ENCODE measurements at regions not wholly inside any gene's neighbourhood (a gene's known extent, or its start where the extent isn't known, plus 50 kb on each side); places are given as distances from the start of the nearest gene placed in this dataset.

GRCh38 chr3:54038391-54038790, 84.0 kb upstream of the CACNA2D3 start:
- no peak overlapping the region for H3K4me2 ChIP-seq (ENCODE audit: control insufficient read depth, extremely low read depth, insufficient read depth, low read depth, low read length)
- H3K9me3 ChIP-seq (ENCODE audit: control insufficient read depth, low read depth, low read length) = no peaks in the 10 kb centered on the region
- no peak for TF ChIP-seq EZH2 (IDR thresholded peaks at IDR 0.05; ENCODE audit: low read length)
- no peak for TF ChIP-seq CTCF (optimal IDR thresholded peaks at IDR 0.05 in 1 of 3, IDR thresholded peaks at IDR 0.05 in 1 of 3, conservative IDR thresholded peaks at IDR 0.05 in 1 of 3; ENCODE audit: extremely low read depth in 1 of 3, insufficient read depth in 2 of 3, low read length in 3 of 3)
- H3K4me3 ChIP-seq (ENCODE audit: control insufficient read depth in 2 of 3, extremely low read depth in 1 of 3, insufficient read depth in 2 of 3, low read depth in 1 of 3, low read length in 3 of 3) = no peak overlapping the region
- H3K36me3 ChIP-seq (ENCODE audit: control insufficient read depth in 2 of 2, extremely low read depth in 1 of 2, insufficient read depth in 2 of 2, low read length in 2 of 2) = no peaks in the 10 kb centered on the region
- dilution Hi-C loops (cut with MboI; ENCODE audit: extremely low pct_ligation_motif_present, low sequenced_read_pairs) = no loop called here
- H3K27ac ChIP-seq (ENCODE audit: control insufficient read depth, insufficient read depth, low read length) = no peak overlapping the region
- no peaks in the 10 kb centered on the region for H3K9me1 ChIP-seq (ENCODE audit: control insufficient read depth, extremely low read depth, insufficient read depth, low read length)
- no peaks in the 10 kb centered on the region for H3K27me3 ChIP-seq (ENCODE audit: control insufficient read depth, extremely low read depth, insufficient read depth, low read length)
- H3K4me1 ChIP-seq (ENCODE audit: control insufficient read depth, extremely low read depth, insufficient read depth, low read length) = peaks cover 13% of the 10 kb centered on the region
- DNase-seq (ENCODE audit: low read depth, low spot score) = no peak
- H3K79me2 ChIP-seq (ENCODE audit: control insufficient read depth, insufficient read depth, low read length) = no peaks in the 10 kb centered on the region
- H3K9ac ChIP-seq (ENCODE audit: control insufficient read depth, extremely low read depth, insufficient read depth, low read length) = no peak overlapping the region
- FAIRE-seq = no peak
- H4K20me1 ChIP-seq (ENCODE audit: control insufficient read depth, extremely low read depth, insufficient read depth, low read length) = no peaks in the 10 kb centered on the region
- H2AFZ ChIP-seq (ENCODE audit: control insufficient read depth, low read length) = no peak overlapping the region

GRCh38 chr3:54036543-54036942, 85.8 kb upstream of the CACNA2D3 start:
- no peak for TF ChIP-seq CTCF (optimal IDR thresholded peaks at IDR 0.05 in 1 of 3, IDR thresholded peaks at IDR 0.05 in 1 of 3, conservative IDR thresholded peaks at IDR 0.05 in 1 of 3; ENCODE audit: extremely low read depth in 1 of 3, insufficient read depth in 2 of 3, low read length in 3 of 3)
- no peak for TF ChIP-seq EZH2 (IDR thresholded peaks at IDR 0.05; ENCODE audit: low read length)
- FAIRE-seq = no peak
- dilution Hi-C loops (cut with MboI; ENCODE audit: extremely low pct_ligation_motif_present, low sequenced_read_pairs) = no loop called here

More at GRCh38 chr3:54036543-54036942, 85.8 kb upstream of the CACNA2D3 start:
- Histone ChIP-seq H3K27ac (ENCODE audit: control insufficient read depth, insufficient read depth, low read length) (no peak overlapping the region), H2AFZ (ENCODE audit: control insufficient read depth, low read length) (no peak overlapping the region), H3K9me1 (ENCODE audit: control insufficient read depth, extremely low read depth, insufficient read depth, low read length) (no peaks in the 10 kb centered on the region), H3K79me2 (ENCODE audit: control insufficient read depth, insufficient read depth, low read length) (no peaks in the 10 kb centered on the region), H3K9ac (ENCODE audit: control insufficient read depth, extremely low read depth, insufficient read depth, low read length) (no peak overlapping the region), H3K9me3 (ENCODE audit: control insufficient read depth, low read depth, low read length) (no peaks in the 10 kb centered on the region), H3K4me3 (ENCODE audit: control insufficient read depth in 2 of 3, extremely low read depth in 1 of 3, insufficient read depth in 2 of 3, low read depth in 1 of 3, low read length in 3 of 3) (no peak overlapping the region), H3K27me3 (ENCODE audit: control insufficient read depth, extremely low read depth, insufficient read depth, low read length) (no peaks in the 10 kb centered on the region), H3K36me3 (ENCODE audit: control insufficient read depth in 2 of 2, extremely low read depth in 1 of 2, insufficient read depth in 2 of 2, low read length in 2 of 2) (no peaks in the 10 kb centered on the region), H3K4me2 (ENCODE audit: control insufficient read depth, extremely low read depth, insufficient read depth, low read depth, low read length) (no peak overlapping the region), H4K20me1 (ENCODE audit: control insufficient read depth, extremely low read depth, insufficient read depth, low read length) (no peaks in the 10 kb centered on the region), H3K4me1 (ENCODE audit: control insufficient read depth, extremely low read depth, insufficient read depth, low read length) (no peaks in the 10 kb centered on the region)
- DNase-seq (ENCODE audit: low read depth, low spot score) = no peak
